Kidney capillary endothelial cell (primary cell): ENCODE measurements at regions not wholly inside any gene's neighbourhood (a gene's known extent, or its start where the extent isn't known, plus 50 kb on each side); places are given as distances from the start of the nearest gene placed in this dataset.
"Not testable (repeated sequence)": the region's sequence is repeated elsewhere in the genome, so short reads cannot be mapped to it uniquely, and the experiment has no call there.

Experiments used
- DNase-seq: peaks from one replicate; pipeline ENCODE4 v3.0.0-alpha.2; 2018; ENCODE audit warnings: low spot score

GRCh38 chr6:78666764-78667163 is 200.6 kb upstream of the IRAK1BP1 start:
- DNase-seq, result no peak

- DNase-seq, result no peak
These were observed 197.2 kb upstream of the IRAK1BP1 start for GRCh38 chr6:78670156-78670555.

- DNase-seq, result no peak
These were observed 196.5 kb upstream of the IRAK1BP1 start for GRCh38 chr6:78670802-78671201.

- not testable (repeated sequence) for DNase-seq
These were observed 191.0 kb upstream of the IRAK1BP1 start for GRCh38 chr6:78676069-78677007.

- DNase-seq, result no peak
These were observed 178.7 kb upstream of the IRAK1BP1 start for GRCh38 chr6:78688668-78689067.

GRCh38 chr6:78693835-78694234 is 173.5 kb upstream of the IRAK1BP1 start:
- DNase-seq, result no peak

GRCh38 chr6:78694628-78695027 is 172.7 kb upstream of the IRAK1BP1 start:
- DNase-seq, result not testable (repeated sequence)

- DNase-seq, result no peak
These were observed 166.4 kb upstream of the IRAK1BP1 start for GRCh38 chr6:78700991-78701390.

- peak; percentile 13 for DNase-seq
These were observed 165.9 kb upstream of the IRAK1BP1 start for GRCh38 chr6:78701407-78701806.

GRCh38 chr6:78709021-78709420 is 158.3 kb upstream of the IRAK1BP1 start:
- no peak for DNase-seq

- DNase-seq, result no peak
These were observed 153.8 kb upstream of the IRAK1BP1 start for GRCh38 chr6:78713564-78713963.

- DNase-seq, result no peak
These were observed 123.2 kb upstream of the IRAK1BP1 start for GRCh38 chr6:78744144-78744543.

GRCh38 chr6:78746457-78746856 is 120.9 kb upstream of the IRAK1BP1 start:
- no peak for DNase-seq

GRCh38 chr6:78749326-78749725 is 118.0 kb upstream of the IRAK1BP1 start:
- DNase-seq, result no peak

GRCh38 chr6:78758297-78758798 is 109.0 kb upstream of the IRAK1BP1 start:
- DNase-seq, result not testable (repeated sequence)

- DNase-seq, result no peak
These were observed 99.1 kb upstream of the IRAK1BP1 start for GRCh38 chr6:78768271-78768670.

GRCh38 chr6:78770765-78771164 is 96.6 kb upstream of the IRAK1BP1 start:
- DNase-seq, result no peak

GRCh38 chr6:78771586-78771985 is 95.8 kb upstream of the IRAK1BP1 start:
- no peak for DNase-seq

GRCh38 chr6:78781001-78781400 is 86.3 kb upstream of the IRAK1BP1 start:
- no peak for DNase-seq

- not testable (repeated sequence) for DNase-seq
These were observed 84.0 kb upstream of the IRAK1BP1 start for GRCh38 chr6:78783366-78783765.

GRCh38 chr6:78797270-78797669 is 70.1 kb upstream of the IRAK1BP1 start:
- no peak for DNase-seq

- no peak for DNase-seq
These were observed 67.7 kb upstream of the IRAK1BP1 start for GRCh38 chr6:78799682-78800081.

- DNase-seq, result not testable (repeated sequence)
These were observed 60.6 kb upstream of the IRAK1BP1 start for GRCh38 chr6:78806792-78807191.
